Neural progenitor cell (in vitro differentiated cells): ENCODE measurements at regions not wholly inside any gene's neighbourhood (a gene's known extent, or its start where the extent isn't known, plus 50 kb on each side); places are given as distances from the start of the nearest gene placed in this dataset.
A peak's percentile ranks its signal among the peaks of the same experiment; 100 is the strongest.

Experiments used
- DNase-seq: peaks from one replicate; pipeline ENCODE4 v3.0.0-alpha.2; 2016; ENCODE audit warnings: low spot score
- H2AFZ ChIP-seq: fragments of 200-600 bp; sonication (generic); replicated peaks from 2 replicates; pipeline ENCODE4 v1.6.1; 2016; ENCODE audit warnings: antibody characterized with exemption
- H3F3A ChIP-seq: fragments of 200-600 bp; sonication (generic); 2 replicates; pipeline ENCODE4 v1.6.1; 2016; ENCODE audit warnings: antibody characterized with exemption, low read depth
- H3K27ac ChIP-seq: fragments of 200-600 bp; sonication (generic); 2 replicates; pipeline ENCODE4 v1.5.1; 2016; ENCODE audit warnings: mild to moderate bottlenecking
- H3K27me3 ChIP-seq: fragments of 200-600 bp; sonication (generic); 2 replicates; pipeline ENCODE4 v1.6.1; 2016; ENCODE audit warnings: mild to moderate bottlenecking, moderate library complexity
- H3K36me3 ChIP-seq: fragments of 200-600 bp; sonication (generic); 2 replicates; pipeline ENCODE4 v1.5.1; 2016
- H3K4me1 ChIP-seq: fragments of 200-600 bp; sonication (generic); 2 replicates; pipeline ENCODE4 v1.6.1; 2016; ENCODE audit warnings: mixed run types
- H3K4me2 ChIP-seq: fragments of 200-600 bp; sonication (generic); 2 replicates; pipeline ENCODE4 v1.6.1; 2016
- H3K4me3 ChIP-seq: fragments of 200-600 bp; sonication (generic); 2 replicates; pipeline ENCODE4 v1.5.1; 2016
- H3K79me2 ChIP-seq: fragments of 200-600 bp; sonication (generic); 2 replicates; pipeline ENCODE4 v1.6.1; 2016; ENCODE audit warnings: low read depth
- H3K9ac ChIP-seq: fragments of 200-600 bp; sonication (generic); 2 replicates; pipeline ENCODE4 v1.6.1; 2016
- H3K9me3 ChIP-seq: fragments of 200-600 bp; sonication (generic); 2 replicates; pipeline ENCODE4 v1.5.1; 2016; ENCODE audit warnings: low read depth
- H4K20me1 ChIP-seq: fragments of 200-600 bp; sonication (generic); 2 replicates; pipeline ENCODE4 v1.6.1; 2016; ENCODE audit warnings: low read depth
- H3K27ac Mint-ChIP-seq: 3 replicates; pipeline ENCODE4 v1.8.0; 2021; ENCODE audit warnings: mixed read lengths
- H3K27me3 Mint-ChIP-seq: 2 replicates; pipeline ENCODE4 v1.8.0; 2022; ENCODE audit warnings: low read depth, mild to moderate bottlenecking, inconsistent platforms, moderate library complexity, mixed read lengths; ENCODE audit not compliant: insufficient read depth
- H3K36me3 Mint-ChIP-seq: 3 replicates; pipeline ENCODE4 v1.8.0; 2021; ENCODE audit warnings: mixed read lengths
- H3K4me1 Mint-ChIP-seq: 3 replicates; pipeline ENCODE4 v1.8.0; 2021; ENCODE audit warnings: mixed read lengths
- H3K4me3 Mint-ChIP-seq: 3 replicates; pipeline ENCODE4 v1.8.0; 2021; ENCODE audit warnings: mild to moderate bottlenecking, moderate library complexity, mixed read lengths
- H3K9me3 Mint-ChIP-seq: 3 replicates; pipeline ENCODE4 v1.8.0; 2020; ENCODE audit warnings: mixed read lengths
- EZH2 ChIP-seq: fragments of 200-600 bp; sonication (generic); IDR thresholded peaks from 2 replicates; pipeline ENCODE4 v1.6.1; 2017; ENCODE audit warnings: antibody characterized with exemption, mild to moderate bottlenecking, moderate library complexity
- EZH2phosphoT487 ChIP-seq: fragments of 200-600 bp; sonication (generic); IDR thresholded peaks from 2 replicates; pipeline ENCODE4 v1.6.1; 2017; ENCODE audit warnings: antibody characterized with exemption
- TF ChIP-seq, protein P1 (sequence below): fragments of 200-600 bp; sonication (generic); IDR thresholded peaks from 2 replicates; pipeline ENCODE4 v1.5.1; 2017; ENCODE audit warnings: antibody characterized with exemption, mild to moderate bottlenecking

DNA sequence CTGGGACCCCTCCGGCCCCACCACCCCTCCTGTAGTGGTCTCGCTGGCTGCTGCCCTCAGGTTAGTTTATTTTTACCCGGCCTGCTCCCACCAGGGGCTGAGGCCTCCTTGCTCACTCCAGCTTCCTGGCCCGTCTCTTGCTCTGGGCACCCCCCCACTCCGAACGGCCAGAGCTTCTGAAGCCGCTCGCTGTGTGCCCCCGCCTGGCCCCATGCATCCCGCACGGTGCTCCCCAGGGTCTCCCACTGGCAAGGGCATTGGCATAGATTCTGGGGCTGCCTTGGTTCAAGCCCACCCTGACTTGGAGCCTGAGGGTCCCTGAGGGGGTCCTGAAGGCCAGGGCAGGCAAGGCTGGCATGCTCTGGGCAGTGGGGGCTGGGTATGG is 186.4 kb downstream of the SEC14L1 start:
- Histone ChIP-seq H3K9me3 (no peaks in the 10 kb centered on the region), H3K36me3 (no peaks in the 10 kb centered on the region), H3K79me2 (no peaks in the 10 kb centered on the region), H3K27me3 (no peaks in the 10 kb centered on the region), H3K4me2 (no peak overlapping the region), H4K20me1 (no peaks in the 10 kb centered on the region), H3K4me3 (no peak overlapping the region), H3K9ac (no peak overlapping the region), H3F3A (no peaks in the 10 kb centered on the region), H3K27ac (no peak overlapping the region), H2AFZ (no peak overlapping the region), H3K4me1 (peaks cover 11% of the 10 kb centered on the region)
- H3K9me3 Mint-ChIP-seq: no peaks in the 10 kb centered on the region
- H3K27ac Mint-ChIP-seq: peak overlapping the region; percentile 21
- H3K36me3 Mint-ChIP-seq: no peaks in the 10 kb centered on the region
- H3K4me3 Mint-ChIP-seq: no peak overlapping the region
- no peak for TF ChIP-seq EZH2
- TF ChIP-seq, protein P1, sequence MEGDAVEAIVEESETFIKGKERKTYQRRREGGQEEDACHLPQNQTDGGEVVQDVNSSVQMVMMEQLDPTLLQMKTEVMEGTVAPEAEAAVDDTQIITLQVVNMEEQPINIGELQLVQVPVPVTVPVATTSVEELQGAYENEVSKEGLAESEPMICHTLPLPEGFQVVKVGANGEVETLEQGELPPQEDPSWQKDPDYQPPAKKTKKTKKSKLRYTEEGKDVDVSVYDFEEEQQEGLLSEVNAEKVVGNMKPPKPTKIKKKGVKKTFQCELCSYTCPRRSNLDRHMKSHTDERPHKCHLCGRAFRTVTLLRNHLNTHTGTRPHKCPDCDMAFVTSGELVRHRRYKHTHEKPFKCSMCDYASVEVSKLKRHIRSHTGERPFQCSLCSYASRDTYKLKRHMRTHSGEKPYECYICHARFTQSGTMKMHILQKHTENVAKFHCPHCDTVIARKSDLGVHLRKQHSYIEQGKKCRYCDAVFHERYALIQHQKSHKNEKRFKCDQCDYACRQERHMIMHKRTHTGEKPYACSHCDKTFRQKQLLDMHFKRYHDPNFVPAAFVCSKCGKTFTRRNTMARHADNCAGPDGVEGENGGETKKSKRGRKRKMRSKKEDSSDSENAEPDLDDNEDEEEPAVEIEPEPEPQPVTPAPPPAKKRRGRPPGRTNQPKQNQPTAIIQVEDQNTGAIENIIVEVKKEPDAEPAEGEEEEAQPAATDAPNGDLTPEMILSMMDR: no peak
- no peak for TF ChIP-seq EZH2phosphoT487
- DNase-seq: no peak
- H3K4me1 Mint-ChIP-seq: peaks cover 46% of the 10 kb centered on the region
- H3K27me3 Mint-ChIP-seq: peaks cover 7% of the 10 kb centered on the region

DNA sequence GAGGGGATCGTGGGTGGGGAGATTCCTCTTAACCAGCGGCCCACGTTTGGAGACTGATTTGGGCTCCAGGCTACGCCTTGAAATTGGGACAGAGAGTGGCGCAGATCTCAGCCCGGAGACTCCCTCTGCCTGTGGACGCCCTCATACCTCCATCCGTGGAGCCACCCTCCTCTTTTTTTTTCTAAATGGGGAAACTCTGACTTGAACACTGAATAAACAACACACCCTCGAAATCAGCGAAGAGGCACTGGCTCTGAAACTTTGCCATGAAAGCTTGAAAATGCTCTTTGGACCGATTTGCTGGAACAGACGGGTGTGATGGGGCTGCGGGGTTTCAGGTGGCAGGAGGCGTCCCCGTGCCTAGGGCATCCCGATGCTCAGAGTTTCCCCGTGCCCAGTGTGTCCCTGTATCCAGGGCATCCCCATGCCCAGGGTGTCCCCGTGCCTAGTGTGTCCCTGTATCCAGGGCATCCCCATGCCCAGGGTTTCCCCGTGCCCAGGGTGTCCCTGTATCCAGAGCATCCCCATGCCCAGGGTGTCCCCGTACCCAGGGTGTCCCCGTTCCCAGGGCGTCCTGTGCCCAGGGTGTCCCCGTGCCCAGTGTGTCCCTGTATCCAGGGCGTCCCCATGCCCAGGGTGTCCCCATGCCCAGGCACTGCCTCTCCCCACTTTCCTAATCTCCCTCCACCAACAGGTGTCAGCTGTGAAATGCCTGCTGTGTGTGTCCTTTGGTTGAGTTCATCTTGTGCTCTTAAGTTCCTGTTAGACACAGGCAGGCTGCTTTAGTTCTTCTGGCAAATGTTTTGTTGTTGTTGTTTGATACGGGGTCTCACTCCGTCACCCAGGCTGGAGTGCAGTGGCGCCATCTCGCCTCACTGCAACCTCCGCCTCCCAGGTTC is 187.0 kb downstream of the SEC14L1 start:
- H3K27ac ChIP-seq: no peak overlapping the region
- H4K20me1 ChIP-seq: no peaks in the 10 kb centered on the region
- H3K79me2 ChIP-seq: no peaks in the 10 kb centered on the region

GRCh38 chr17:77328823-77329740 is 188.3 kb downstream of the SEC14L1 start:
- no peak overlapping the region for H2AFZ ChIP-seq
- no peaks in the 10 kb centered on the region for H4K20me1 ChIP-seq
- H3K4me1 Mint-ChIP-seq: peaks cover 30% of the 10 kb centered on the region
- H3F3A ChIP-seq: no peaks in the 10 kb centered on the region
- no peak overlapping the region for H3K9ac ChIP-seq
- no peaks in the 10 kb centered on the region for H3K36me3 ChIP-seq
- no peak overlapping the region for H3K4me3 ChIP-seq
- no peak for DNase-seq
- H3K9me3 ChIP-seq: no peaks in the 10 kb centered on the region
- no peak overlapping the region for H3K4me2 ChIP-seq
- H3K9me3 Mint-ChIP-seq: no peaks in the 10 kb centered on the region
- TF ChIP-seq EZH2phosphoT487 (no peak), EZH2 (no peak)
- TF ChIP-seq, protein P1: no peak
- H3K79me2 ChIP-seq: no peaks in the 10 kb centered on the region
- H3K27me3 ChIP-seq: no peaks in the 10 kb centered on the region
- H3K4me3 Mint-ChIP-seq: peak overlapping the region; percentile 11
- peak overlapping the region; percentile 34 for H3K27ac Mint-ChIP-seq
- H3K4me1 ChIP-seq: no peaks in the 10 kb centered on the region
- peaks cover 7% of the 10 kb centered on the region for H3K27me3 Mint-ChIP-seq
- no peak overlapping the region for H3K27ac ChIP-seq
- no peaks in the 10 kb centered on the region for H3K36me3 Mint-ChIP-seq

More for the DNA sequence above, 187.0 kb downstream of the SEC14L1 start:
- H3K4me3 Mint-ChIP-seq: no peak overlapping the region
- Histone ChIP-seq H3K9me3 (no peaks in the 10 kb centered on the region), H2AFZ (no peak overlapping the region), H3K4me2 (no peak overlapping the region), H3K36me3 (no peaks in the 10 kb centered on the region), H3K9ac (no peak overlapping the region), H3K27me3 (no peaks in the 10 kb centered on the region), H3F3A (no peaks in the 10 kb centered on the region), H3K4me1 (peaks cover 7% of the 10 kb centered on the region), H3K4me3 (no peak overlapping the region)
- no peak overlapping the region for H3K27ac Mint-ChIP-seq
- no peaks in the 10 kb centered on the region for H3K9me3 Mint-ChIP-seq
- no peak for DNase-seq
- H3K27me3 Mint-ChIP-seq: peaks cover 7% of the 10 kb centered on the region
- peaks cover 40% of the 10 kb centered on the region for H3K4me1 Mint-ChIP-seq
- no peaks in the 10 kb centered on the region for H3K36me3 Mint-ChIP-seq
- TF ChIP-seq EZH2phosphoT487: no peak
- TF ChIP-seq, protein P1: no peak
- TF ChIP-seq EZH2: no peak
